GM21576 (cell line): ENCODE measurements at regions not wholly inside any gene's neighbourhood (a gene's known extent, or its start where the extent isn't known, plus 50 kb on each side); places are given as distances from the start of the nearest gene placed in this dataset.
"Not testable (repeated sequence)": the region's sequence is repeated elsewhere in the genome, so short reads cannot be mapped to it uniquely, and the experiment has no call there.

Source experiments
- ATAC-seq: cut with Tn5 transposase; IDR thresholded peaks from one replicate; pipeline ENCODE4 v1.9.1; 2021; ENCODE audit warnings: mild to moderate bottlenecking, moderate library complexity; ENCODE audit not compliant: unreplicated experiment

- ATAC-seq = no peak
These were observed 456.1 kb downstream of the FGF13 start for GRCh38 chrX:138255373-138255772.

DNA sequence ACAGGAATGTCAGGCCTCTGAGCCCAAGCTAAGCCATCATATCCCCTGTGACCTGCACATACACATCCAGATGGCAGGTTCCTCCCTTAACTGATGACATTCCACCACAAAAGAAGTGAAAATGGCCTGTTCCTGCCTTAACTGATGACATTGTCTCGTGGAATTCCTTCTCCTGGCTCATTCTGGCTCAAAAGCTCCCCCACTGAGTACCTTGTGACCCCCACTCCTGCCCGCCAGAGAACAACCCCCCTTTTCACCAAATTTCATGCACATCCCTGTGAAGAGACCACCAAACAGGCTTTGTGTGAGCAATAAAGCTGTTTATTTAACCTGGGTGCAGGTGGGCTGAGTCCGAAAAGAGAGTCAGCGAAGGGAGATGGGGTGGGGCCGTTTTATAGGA is 447.4 kb downstream of the FGF13 start:
- ATAC-seq = not testable (repeated sequence)

GRCh38 chrX:138270931-138271330 is 440.6 kb downstream of the FGF13 start:
- no peak for ATAC-seq

- not testable (repeated sequence) for ATAC-seq
These were observed 428.8 kb downstream of the FGF13 start for GRCh38 chrX:138282598-138283150.

- ATAC-seq = no peak
These were observed 424.2 kb downstream of the FGF13 start for GRCh38 chrX:138287205-138287877.

GRCh38 chrX:138294951-138295350 is 416.6 kb downstream of the FGF13 start:
- no peak for ATAC-seq

DNA sequence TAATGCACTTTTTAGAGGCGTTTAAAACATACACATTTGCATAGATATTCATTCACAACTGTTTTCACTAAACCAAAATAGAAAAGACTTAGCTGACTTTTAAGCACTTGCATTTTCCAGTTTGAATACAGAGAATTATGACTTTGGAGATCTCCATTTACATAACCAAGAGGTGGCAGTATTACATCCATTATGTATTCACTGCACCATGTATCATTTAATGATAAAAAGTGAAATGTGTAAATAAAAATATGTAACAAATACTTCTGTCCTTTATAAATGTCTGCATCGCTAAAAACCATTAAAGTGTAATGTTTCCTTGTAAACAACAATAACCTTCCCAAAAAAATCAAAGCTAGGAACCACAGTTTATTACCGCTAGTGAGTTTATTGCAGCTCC is 413.2 kb downstream of the FGF13 start:
- ATAC-seq = no peak

GRCh38 chrX:138345801-138346200 is 365.7 kb downstream of the FGF13 start:
- ATAC-seq = no peak

- no peak for ATAC-seq
These were observed 362.2 kb downstream of the FGF13 start for GRCh38 chrX:138349351-138349750.

DNA sequence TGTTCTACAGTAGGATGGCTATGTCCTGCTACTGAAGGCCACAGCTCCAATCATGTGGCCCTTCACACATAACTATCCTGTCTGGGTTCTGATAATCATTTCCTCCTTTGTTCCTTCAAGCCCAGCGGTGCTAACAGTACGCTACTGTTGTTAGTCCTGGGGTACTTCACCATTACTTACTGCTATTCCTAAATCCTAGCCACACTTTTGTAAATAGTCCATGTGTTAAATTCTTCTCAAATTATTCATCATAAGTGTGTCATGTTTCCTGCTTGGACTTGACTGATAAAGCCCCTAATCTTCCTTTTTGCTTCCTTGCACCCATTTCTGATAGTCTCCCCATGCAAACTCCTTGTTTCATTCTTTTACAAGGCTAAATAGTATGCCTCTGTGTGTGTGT is 332.6 kb downstream of the FGF13 start:
- no peak for ATAC-seq

DNA sequence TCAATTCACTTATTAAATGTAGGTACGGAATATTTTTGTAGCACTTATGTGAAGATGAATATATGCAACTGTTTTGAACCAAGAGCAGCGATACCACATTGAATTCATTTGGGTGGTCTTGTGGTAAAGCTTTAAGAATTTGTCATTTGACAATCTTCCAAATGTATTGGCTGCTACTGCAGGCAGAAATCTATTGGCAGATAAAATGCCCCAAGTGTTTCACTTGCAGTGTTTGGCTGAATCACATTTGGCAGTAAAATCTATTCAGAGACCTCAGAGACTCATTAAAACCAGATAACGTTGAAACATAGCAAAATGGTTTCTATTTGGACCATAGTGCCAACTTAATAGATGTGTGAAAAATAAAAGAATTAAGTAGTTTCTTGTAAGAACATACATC is 303.4 kb downstream of the FGF13 start:
- ATAC-seq = no peak

- ATAC-seq = no peak
These were observed 300.5 kb downstream of the FGF13 start for GRCh38 chrX:138411048-138411447.
